NT2/D1 (cell line): ENCODE measurements at regions not wholly inside any gene's neighbourhood (a gene's known extent, or its start where the extent isn't known, plus 50 kb on each side); places are given as distances from the start of the nearest gene placed in this dataset.

Experiments
- DNase-seq: peaks from one replicate; pipeline ENCODE4 v3.0.0-alpha.2; 2011; ENCODE audit warnings: low read depth, low spot score
- H3K27me3 ChIP-seq: 2 replicates; pipeline ENCODE4 v1.6.0; 2011; ENCODE audit warnings: mild to moderate bottlenecking; ENCODE audit not compliant: insufficient read length, insufficient read depth
- H3K36me3 ChIP-seq: 2 replicates; pipeline ENCODE4 v1.6.1; 2011; ENCODE audit warnings: mild to moderate bottlenecking, low read length, mixed read lengths; ENCODE audit not compliant: insufficient read depth, insufficient read length
- H3K4me1 ChIP-seq: 2 replicates; pipeline ENCODE4 v1.5.1; 2011; ENCODE audit not compliant: insufficient read depth, insufficient read length
- H3K4me3 ChIP-seq: 2 replicates; pipeline ENCODE4 v1.5.1; 2011; ENCODE audit warnings: low read depth; ENCODE audit not compliant: insufficient read length
- H3K9ac ChIP-seq: 2 replicates; pipeline ENCODE4 v1.6.0; 2011; ENCODE audit warnings: low read depth; ENCODE audit not compliant: insufficient read length
- H3K9me3 ChIP-seq: 2 replicates; pipeline ENCODE4 v1.5.1; 2011; ENCODE audit warnings: mild to moderate bottlenecking, low read length; ENCODE audit not compliant: insufficient read depth
- SUZ12 ChIP-seq: IDR thresholded peaks from 2 replicates; pipeline ENCODE4 v1.6.1; 2011; ENCODE audit not compliant: insufficient read length, insufficient read depth; ENCODE audit errors: extremely low read depth
- YY1 ChIP-seq: IDR thresholded peaks from 2 replicates; pipeline ENCODE4 v1.6.1; 2011; ENCODE audit not compliant: insufficient read length, insufficient read depth
- ZNF274 ChIP-seq: IDR thresholded peaks from 2 replicates; pipeline ENCODE4 v1.6.1; 2011; ENCODE audit warnings: mild to moderate bottlenecking, low read depth, low read length

- no peaks in the 10 kb centered on the region for H3K36me3 ChIP-seq
- H3K4me3 ChIP-seq, result no peak overlapping the region
- TF ChIP-seq SUZ12, result no peak
- TF ChIP-seq YY1, result no peak
- no peak for TF ChIP-seq ZNF274
- peaks cover 36% of the 10 kb centered on the region for H3K4me1 ChIP-seq
- H3K27me3 ChIP-seq, result no peaks in the 10 kb centered on the region
- no peaks in the 10 kb centered on the region for H3K9me3 ChIP-seq
- H3K9ac ChIP-seq, result peak overlapping the region; percentile 36
- DNase-seq, result no peak
These were observed 103.0 kb upstream of the GSE1 start for GRCh38 chr16:85510041-85510659.

DNA sequence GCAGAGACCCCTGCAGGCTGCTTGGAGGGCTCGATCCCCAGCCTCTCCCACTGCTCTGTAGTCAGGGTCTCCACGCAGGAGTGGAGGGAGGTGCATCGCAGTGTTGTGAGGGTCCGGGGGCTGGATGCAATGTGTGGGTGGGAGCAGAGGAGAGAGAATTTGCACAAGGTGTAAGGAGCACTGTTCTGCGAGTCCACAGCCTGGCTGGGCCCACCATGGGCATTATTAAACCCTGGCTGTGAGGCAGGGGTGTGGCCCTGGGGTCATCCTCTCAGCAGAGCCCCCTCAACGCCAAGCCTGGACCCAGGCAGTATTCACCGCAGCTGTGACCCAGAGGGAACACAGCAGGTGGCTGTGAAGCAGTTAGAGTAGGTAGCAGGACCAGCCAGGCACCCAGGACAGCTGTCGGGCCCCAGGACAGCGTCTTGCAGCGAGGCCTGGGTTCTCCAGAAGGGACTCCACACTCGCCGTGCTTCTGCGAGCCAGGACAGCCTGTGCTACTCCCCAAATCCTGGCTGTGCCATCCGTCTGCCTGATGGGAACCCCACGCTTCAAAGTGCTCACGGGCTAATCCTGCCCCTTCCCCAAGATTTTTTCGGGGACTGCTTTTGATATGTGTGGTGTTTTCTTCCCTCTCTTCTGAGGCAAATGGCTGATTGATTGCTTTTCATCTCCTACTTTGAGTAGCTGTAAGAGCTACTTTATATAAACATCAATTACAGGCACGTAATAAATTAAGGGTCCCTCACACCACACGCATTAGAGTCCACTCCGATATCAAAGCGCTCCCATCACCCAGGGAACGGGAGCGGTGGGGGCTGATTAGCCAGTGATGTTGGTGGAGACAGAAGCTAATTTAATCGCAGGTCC, 100.9 kb upstream of the GSE1 start:
- no peak for TF ChIP-seq ZNF274
- TF ChIP-seq SUZ12, result no peak
- TF ChIP-seq YY1, result no peak
- Histone ChIP-seq H3K9ac (no peak overlapping the region), H3K4me3 (no peak overlapping the region), H3K27me3 (no peaks in the 10 kb centered on the region), H3K9me3 (no peaks in the 10 kb centered on the region), H3K36me3 (no peaks in the 10 kb centered on the region), H3K4me1 (peaks cover 38% of the 10 kb centered on the region)
- no peak for DNase-seq

DNA sequence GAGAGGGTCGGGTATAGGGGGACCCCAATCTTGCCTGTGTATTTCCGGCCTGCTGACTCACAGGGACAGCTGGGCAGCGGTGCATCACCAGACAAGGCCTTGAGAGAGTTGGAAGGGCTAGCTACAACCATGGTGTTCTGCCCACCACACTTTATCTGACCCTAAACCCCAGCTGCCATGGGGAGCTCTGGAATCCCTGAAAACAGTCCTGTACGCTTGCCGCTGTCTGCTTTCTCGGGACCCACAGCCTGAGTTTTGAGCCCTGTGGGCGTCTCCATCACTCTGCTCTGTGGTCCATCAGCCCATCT, 100.4 kb upstream of the GSE1 start:
- Histone ChIP-seq H3K9ac (peak overlapping the region; percentile 62), H3K4me1 (peaks cover 40% of the 10 kb centered on the region), H3K4me3 (no peak overlapping the region), H3K9me3 (no peaks in the 10 kb centered on the region), H3K36me3 (no peaks in the 10 kb centered on the region), H3K27me3 (no peaks in the 10 kb centered on the region)
- no peak for TF ChIP-seq ZNF274
- TF ChIP-seq YY1, result no peak
- TF ChIP-seq SUZ12, result no peak
- DNase-seq, result no peak

- DNase-seq, result no peak
- no peaks in the 10 kb centered on the region for H3K27me3 ChIP-seq
- no peaks in the 10 kb centered on the region for H3K9me3 ChIP-seq
- no peaks in the 10 kb centered on the region for H3K36me3 ChIP-seq
- H3K4me3 ChIP-seq, result no peak overlapping the region
- TF ChIP-seq YY1 (no peak), SUZ12 (no peak), ZNF274 (no peak)
- peaks cover 40% of the 10 kb centered on the region for H3K4me1 ChIP-seq
- peak overlapping the region; percentile 62 for H3K9ac ChIP-seq
These were observed 99.9 kb upstream of the GSE1 start for GRCh38 chr16:85513180-85513579.

- TF ChIP-seq YY1 (no peak), ZNF274 (no peak), SUZ12 (no peak)
- Histone ChIP-seq H3K27me3 (no peaks in the 10 kb centered on the region), H3K9me3 (no peaks in the 10 kb centered on the region), H3K36me3 (no peaks in the 10 kb centered on the region), H3K9ac (peak overlapping the region; percentile 21), H3K4me1 (peaks cover 40% of the 10 kb centered on the region), H3K4me3 (no peak overlapping the region)
- no peak for DNase-seq
These were observed 99.5 kb upstream of the GSE1 start for GRCh38 chr16:85513649-85514048.

- Histone ChIP-seq H3K27me3 (no peaks in the 10 kb centered on the region), H3K4me1 (peaks cover 37% of the 10 kb centered on the region), H3K9ac (peak overlapping the region; percentile 52), H3K4me3 (no peak overlapping the region), H3K9me3 (no peaks in the 10 kb centered on the region), H3K36me3 (no peaks in the 10 kb centered on the region)
- no peak for DNase-seq
- TF ChIP-seq YY1 (no peak), SUZ12 (no peak), ZNF274 (no peak)
These were observed 98.9 kb upstream of the GSE1 start for GRCh38 chr16:85514295-85514597.

- Histone ChIP-seq H3K9ac (peak overlapping the region; percentile 68), H3K9me3 (no peaks in the 10 kb centered on the region), H3K27me3 (no peaks in the 10 kb centered on the region), H3K4me1 (peaks cover 32% of the 10 kb centered on the region), H3K4me3 (no peak overlapping the region), H3K36me3 (no peaks in the 10 kb centered on the region)
- no peak for TF ChIP-seq YY1
- TF ChIP-seq ZNF274, result no peak
- no peak for TF ChIP-seq SUZ12
- no peak for DNase-seq
These were observed 98.4 kb upstream of the GSE1 start for GRCh38 chr16:85514598-85515318.
